Neural crest cell (in vitro differentiated cells): ENCODE measurements at regions not wholly inside any gene's neighbourhood (a gene's known extent, or its start where the extent isn't known, plus 50 kb on each side); places are given as distances from the start of the nearest gene placed in this dataset.
"Not testable (repeated sequence)": the region's sequence is repeated elsewhere in the genome, so short reads cannot be mapped to it uniquely, and the experiment has no call there.

ENCODE experiments used
- DNase-seq: peaks from one replicate; pipeline ENCODE4 v3.0.0; 2021; ENCODE audit warnings: low read depth, mixed read lengths, low spot score
- H3K27ac Mint-ChIP-seq: one replicate; pipeline ENCODE4 v1.8.0; 2021; ENCODE audit warnings: mild to moderate bottlenecking, mixed read lengths; ENCODE audit not compliant: unreplicated experiment
- H3K27me3 Mint-ChIP-seq: 2 replicates; pipeline ENCODE4 v1.8.0; 2021; ENCODE audit warnings: low read depth, mild to moderate bottlenecking, mixed read lengths
- H3K36me3 Mint-ChIP-seq: 2 replicates; pipeline ENCODE4 v1.8.0; 2021; ENCODE audit warnings: low read depth, mild to moderate bottlenecking, mixed read lengths
- H3K4me1 Mint-ChIP-seq: 2 replicates; pipeline ENCODE4 v1.8.0; 2021; ENCODE audit warnings: mixed read lengths
- H3K4me3 Mint-ChIP-seq: one replicate; pipeline ENCODE4 v1.8.0; 2021; ENCODE audit warnings: mild to moderate bottlenecking, mixed read lengths
- H3K9me3 Mint-ChIP-seq: 2 replicates; pipeline ENCODE4 v1.8.0; 2021; ENCODE audit warnings: mixed read lengths
- CTCF ChIP-seq: fragments of 200-600 bp; sonication (generic); conservative IDR thresholded peaks from 2 replicates; pipeline ENCODE4 v1.5.0; 2021; ENCODE audit warnings: antibody characterized with exemption, mild to moderate bottlenecking

GRCh38 chr5:148746826-148747535 lies 79.4 kb upstream of the ADRB2 start:
- Mint-ChIP-seq H3K36me3 (no peaks in the 10 kb centered on the region), H3K27me3 (no peaks in the 10 kb centered on the region), H3K4me1 (no peaks in the 10 kb centered on the region), H3K9me3 (no peaks in the 10 kb centered on the region), H3K4me3 (no peak overlapping the region), H3K27ac (no peak overlapping the region)
- TF ChIP-seq CTCF: no peak
- no peak for DNase-seq

- no peak overlapping the region for H3K4me3 Mint-ChIP-seq
- H3K27me3 Mint-ChIP-seq: no peaks in the 10 kb centered on the region
- H3K9me3 Mint-ChIP-seq: no peaks in the 10 kb centered on the region
- H3K27ac Mint-ChIP-seq: no peak overlapping the region
- no peaks in the 10 kb centered on the region for H3K4me1 Mint-ChIP-seq
- no peaks in the 10 kb centered on the region for H3K36me3 Mint-ChIP-seq
- DNase-seq: no peak
- no peak for TF ChIP-seq CTCF
Observed at GRCh38 chr5:148747536-148747906, 78.9 kb upstream of the ADRB2 start.

GRCh38 chr5:148748702-148749392 lies 77.6 kb upstream of the ADRB2 start:
- Mint-ChIP-seq H3K9me3 (peaks cover 4% of the 10 kb centered on the region), H3K36me3 (no peaks in the 10 kb centered on the region), H3K4me1 (no peaks in the 10 kb centered on the region), H3K27me3 (no peaks in the 10 kb centered on the region), H3K4me3 (no peak overlapping the region), H3K27ac (no peak overlapping the region)
- no peak for DNase-seq
- no peak for TF ChIP-seq CTCF

GRCh38 chr5:148750614-148751013 lies 75.8 kb upstream of the ADRB2 start:
- H3K4me1 Mint-ChIP-seq: no peaks in the 10 kb centered on the region
- DNase-seq: no peak
- TF ChIP-seq CTCF: no peak
- H3K36me3 Mint-ChIP-seq: no peaks in the 10 kb centered on the region
- no peaks in the 10 kb centered on the region for H3K27me3 Mint-ChIP-seq
- no peak overlapping the region for H3K4me3 Mint-ChIP-seq
- H3K27ac Mint-ChIP-seq: no peak overlapping the region
- H3K9me3 Mint-ChIP-seq: peaks cover 6% of the 10 kb centered on the region

- Mint-ChIP-seq H3K27me3 (peaks cover 2% of the 10 kb centered on the region), H3K36me3 (no peaks in the 10 kb centered on the region), H3K9me3 (peaks cover 8% of the 10 kb centered on the region), H3K27ac (no peak overlapping the region), H3K4me1 (no peaks in the 10 kb centered on the region), H3K4me3 (no peak overlapping the region)
- DNase-seq: no peak
- TF ChIP-seq CTCF: no peak
Observed at GRCh38 chr5:148751025-148751424, 75.4 kb upstream of the ADRB2 start.

- DNase-seq, H3K36me3 Mint-ChIP-seq, H3K27ac Mint-ChIP-seq, H3K4me1 Mint-ChIP-seq, H3K4me3 Mint-ChIP-seq, H3K27me3 Mint-ChIP-seq: not testable (repeated sequence)
- peaks cover 15% of the 10 kb centered on the region for H3K9me3 Mint-ChIP-seq
Observed at GRCh38 chr5:148752375-148752774, 74.0 kb upstream of the ADRB2 start.
